GM12878 (cell line): ENCODE measurements at regions not wholly inside any gene's neighbourhood (a gene's known extent, or its start where the extent isn't known, plus 50 kb on each side); places are given as distances from the start of the nearest gene placed in this dataset.

ENCODE experiments used
- CEBPB ChIP-seq, 2 experiments: fragments of 150-350 bp in 1 of 2; IDR thresholded peaks; 2 replicates each; pipeline ENCODE4 v1.6.1; 2012 to 2014; ENCODE audit warnings: low read depth in 2 of 2, low read length in 2 of 2, borderline replicate concordance in 1 of 2, inconsistent platforms in 1 of 2
- EZH2 ChIP-seq: IDR thresholded peaks from 2 replicates; pipeline ENCODE4 v1.6.1; 2012; ENCODE audit warnings: low read depth, mild to moderate bottlenecking, control low read depth, inconsistent platforms, low read length, borderline replicate concordance; ENCODE audit not compliant: control insufficient read depth
- HDAC2 ChIP-seq: fragments of 200-600 bp; sonication (generic); IDR thresholded peaks from 2 replicates; pipeline ENCODE4 v1.6.1; 2017
- PAX8 ChIP-seq: fragments of 450-650 bp; IDR thresholded peaks from 2 replicates; pipeline ENCODE4 v1.6.1; 2017; ENCODE audit warnings: mild to moderate bottlenecking, moderate library complexity
- PML ChIP-seq: IDR thresholded peaks from 2 replicates; pipeline ENCODE4 v1.6.1; 2012; ENCODE audit warnings: low read length, inconsistent platforms
- POLR2AphosphoS5 ChIP-seq: IDR thresholded peaks from 2 replicates; pipeline ENCODE4 v1.6.1; 2011; ENCODE audit warnings: mild to moderate bottlenecking, low read length, inconsistent platforms
- RAD21 ChIP-seq: IDR thresholded peaks from 2 replicates; pipeline ENCODE4 v1.6.1; 2011; ENCODE audit warnings: mild to moderate bottlenecking, low read depth, low read length, moderate library complexity; ENCODE audit not compliant: insufficient read depth
- RAD51 ChIP-seq: fragments of 450-650 bp; IDR thresholded peaks from 2 replicates; pipeline ENCODE4 v1.6.1; 2016; ENCODE audit warnings: moderate library complexity, mild to moderate bottlenecking, inconsistent platforms
- SIX5 ChIP-seq: IDR thresholded peaks from 2 replicates; pipeline ENCODE4 v1.6.1; 2011; ENCODE audit warnings: mild to moderate bottlenecking, low read depth, low read length, moderate library complexity; ENCODE audit not compliant: severe bottlenecking
- YY1 ChIP-seq: IDR thresholded peaks from 2 replicates; pipeline ENCODE4 v1.6.1; 2011; ENCODE audit warnings: low read depth, mild to moderate bottlenecking, low read length
- ZBED1 ChIP-seq: IDR thresholded peaks from 2 replicates; pipeline ENCODE4 v1.6.1; 2016; ENCODE audit warnings: borderline replicate concordance
- TF ChIP-seq, protein P1 (sequence below): fragments of 450-650 bp; IDR thresholded peaks from 2 replicates; pipeline ENCODE4 v1.6.1; 2018; ENCODE audit warnings: mild to moderate bottlenecking, low read depth, moderate library complexity; ENCODE audit not compliant: partially characterized antibody
- TF ChIP-seq, protein P2 (sequence below): fragments of 450-650 bp; IDR thresholded peaks from 2 replicates; pipeline ENCODE4 v1.6.1; 2017; ENCODE audit warnings: mild to moderate bottlenecking, moderate library complexity
- TF ChIP-seq, protein P3 (sequence below): fragments of 450-650 bp; IDR thresholded peaks from 2 replicates; pipeline ENCODE4 v1.6.1; 2017; ENCODE audit warnings: mild to moderate bottlenecking, low read depth, inconsistent platforms; ENCODE audit not compliant: poor library complexity, severe bottlenecking
- TF ChIP-seq, protein P4 (sequence below): IDR thresholded peaks from 2 replicates; pipeline ENCODE4 v1.6.1; 2012; ENCODE audit warnings: mild to moderate bottlenecking, low read depth, low read length

DNA sequence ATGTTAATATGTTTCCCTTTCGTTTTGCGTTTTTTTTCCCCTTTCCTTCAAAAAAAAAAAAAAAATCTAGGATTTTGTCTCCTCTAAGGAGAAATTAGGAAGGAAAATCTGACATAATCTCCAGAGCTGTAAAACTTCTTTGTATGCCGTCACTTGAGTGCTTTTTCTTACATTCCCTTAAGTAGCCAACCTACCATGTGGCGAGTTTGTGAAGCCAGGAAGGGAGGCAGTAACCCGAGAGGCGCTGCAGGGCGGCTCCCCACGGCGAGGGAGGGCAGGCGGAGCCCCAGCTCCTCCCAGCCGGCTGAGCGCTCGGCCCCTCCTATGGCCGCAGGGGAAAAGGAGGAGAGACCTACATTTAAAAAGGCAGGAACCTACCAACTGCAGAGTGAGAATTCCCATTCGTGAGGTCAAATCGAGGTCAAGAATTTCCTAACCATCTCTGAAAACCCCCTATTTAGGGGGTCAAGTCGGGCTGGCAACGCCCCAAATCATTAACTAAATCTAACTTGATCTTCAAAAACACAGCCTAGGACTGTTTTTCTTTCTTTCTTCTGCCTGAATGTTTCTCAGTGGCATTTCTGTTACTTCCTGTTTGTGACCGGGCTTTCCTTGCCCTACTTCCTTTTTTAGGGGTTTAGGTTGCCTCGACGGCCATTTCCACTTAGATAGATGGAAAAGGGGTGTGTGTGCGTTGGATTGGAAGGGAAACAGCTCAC lies 345.1 kb upstream of the KLF3 start (continued):
- TF ChIP-seq, protein P1, sequence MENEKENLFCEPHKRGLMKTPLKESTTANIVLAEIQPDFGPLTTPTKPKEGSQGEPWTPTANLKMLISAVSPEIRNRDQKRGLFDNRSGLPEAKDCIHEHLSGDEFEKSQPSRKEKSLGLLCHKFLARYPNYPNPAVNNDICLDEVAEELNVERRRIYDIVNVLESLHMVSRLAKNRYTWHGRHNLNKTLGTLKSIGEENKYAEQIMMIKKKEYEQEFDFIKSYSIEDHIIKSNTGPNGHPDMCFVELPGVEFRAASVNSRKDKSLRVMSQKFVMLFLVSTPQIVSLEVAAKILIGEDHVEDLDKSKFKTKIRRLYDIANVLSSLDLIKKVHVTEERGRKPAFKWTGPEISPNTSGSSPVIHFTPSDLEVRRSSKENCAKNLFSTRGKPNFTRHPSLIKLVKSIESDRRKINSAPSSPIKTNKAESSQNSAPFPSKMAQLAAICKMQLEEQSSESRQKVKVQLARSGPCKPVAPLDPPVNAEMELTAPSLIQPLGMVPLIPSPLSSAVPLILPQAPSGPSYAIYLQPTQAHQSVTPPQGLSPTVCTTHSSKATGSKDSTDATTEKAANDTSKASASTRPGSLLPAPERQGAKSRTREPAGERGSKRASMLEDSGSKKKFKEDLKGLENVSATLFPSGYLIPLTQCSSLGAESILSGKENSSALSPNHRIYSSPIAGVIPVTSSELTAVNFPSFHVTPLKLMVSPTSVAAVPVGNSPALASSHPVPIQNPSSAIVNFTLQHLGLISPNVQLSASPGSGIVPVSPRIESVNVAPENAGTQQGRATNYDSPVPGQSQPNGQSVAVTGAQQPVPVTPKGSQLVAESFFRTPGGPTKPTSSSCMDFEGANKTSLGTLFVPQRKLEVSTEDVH, result no peak
- peak; percentile 63; the same call in 1 of the 2 replicates for TF ChIP-seq HDAC2
- peak; percentile 48; the same call in 1 of the 2 replicates for TF ChIP-seq PML
- TF ChIP-seq SIX5, result no peak
- TF ChIP-seq PAX8, result no peak
- peak; percentile 33 for TF ChIP-seq RAD21
- TF ChIP-seq, protein P2, sequence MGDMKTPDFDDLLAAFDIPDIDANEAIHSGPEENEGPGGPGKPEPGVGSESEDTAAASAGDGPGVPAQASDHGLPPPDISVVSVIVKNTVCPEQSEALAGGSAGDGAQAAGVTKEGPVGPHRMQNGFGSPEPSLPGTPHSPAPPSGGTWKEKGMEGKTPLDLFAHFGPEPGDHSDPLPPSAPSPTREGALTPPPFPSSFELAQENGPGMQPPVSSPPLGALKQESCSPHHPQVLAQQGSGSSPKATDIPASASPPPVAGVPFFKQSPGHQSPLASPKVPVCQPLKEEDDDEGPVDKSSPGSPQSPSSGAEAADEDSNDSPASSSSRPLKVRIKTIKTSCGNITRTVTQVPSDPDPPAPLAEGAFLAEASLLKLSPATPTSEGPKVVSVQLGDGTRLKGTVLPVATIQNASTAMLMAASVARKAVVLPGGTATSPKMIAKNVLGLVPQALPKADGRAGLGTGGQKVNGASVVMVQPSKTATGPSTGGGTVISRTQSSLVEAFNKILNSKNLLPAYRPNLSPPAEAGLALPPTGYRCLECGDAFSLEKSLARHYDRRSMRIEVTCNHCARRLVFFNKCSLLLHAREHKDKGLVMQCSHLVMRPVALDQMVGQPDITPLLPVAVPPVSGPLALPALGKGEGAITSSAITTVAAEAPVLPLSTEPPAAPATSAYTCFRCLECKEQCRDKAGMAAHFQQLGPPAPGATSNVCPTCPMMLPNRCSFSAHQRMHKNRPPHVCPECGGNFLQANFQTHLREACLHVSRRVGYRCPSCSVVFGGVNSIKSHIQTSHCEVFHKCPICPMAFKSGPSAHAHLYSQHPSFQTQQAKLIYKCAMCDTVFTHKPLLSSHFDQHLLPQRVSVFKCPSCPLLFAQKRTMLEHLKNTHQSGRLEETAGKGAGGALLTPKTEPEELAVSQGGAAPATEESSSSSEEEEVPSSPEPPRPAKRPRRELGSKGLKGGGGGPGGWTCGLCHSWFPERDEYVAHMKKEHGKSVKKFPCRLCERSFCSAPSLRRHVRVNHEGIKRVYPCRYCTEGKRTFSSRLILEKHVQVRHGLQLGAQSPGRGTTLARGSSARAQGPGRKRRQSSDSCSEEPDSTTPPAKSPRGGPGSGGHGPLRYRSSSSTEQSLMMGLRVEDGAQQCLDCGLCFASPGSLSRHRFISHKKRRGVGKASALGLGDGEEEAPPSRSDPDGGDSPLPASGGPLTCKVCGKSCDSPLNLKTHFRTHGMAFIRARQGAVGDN, result peak; percentile 75
- TF ChIP-seq, protein P3, sequence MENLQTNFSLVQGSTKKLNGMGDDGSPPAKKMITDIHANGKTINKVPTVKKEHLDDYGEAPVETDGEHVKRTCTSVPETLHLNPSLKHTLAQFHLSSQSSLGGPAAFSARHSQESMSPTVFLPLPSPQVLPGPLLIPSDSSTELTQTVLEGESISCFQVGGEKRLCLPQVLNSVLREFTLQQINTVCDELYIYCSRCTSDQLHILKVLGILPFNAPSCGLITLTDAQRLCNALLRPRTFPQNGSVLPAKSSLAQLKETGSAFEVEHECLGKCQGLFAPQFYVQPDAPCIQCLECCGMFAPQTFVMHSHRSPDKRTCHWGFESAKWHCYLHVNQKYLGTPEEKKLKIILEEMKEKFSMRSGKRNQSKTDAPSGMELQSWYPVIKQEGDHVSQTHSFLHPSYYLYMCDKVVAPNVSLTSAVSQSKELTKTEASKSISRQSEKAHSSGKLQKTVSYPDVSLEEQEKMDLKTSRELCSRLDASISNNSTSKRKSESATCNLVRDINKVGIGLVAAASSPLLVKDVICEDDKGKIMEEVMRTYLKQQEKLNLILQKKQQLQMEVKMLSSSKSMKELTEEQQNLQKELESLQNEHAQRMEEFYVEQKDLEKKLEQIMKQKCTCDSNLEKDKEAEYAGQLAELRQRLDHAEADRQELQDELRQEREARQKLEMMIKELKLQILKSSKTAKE, result no peak
- TF ChIP-seq CEBPB (IDR thresholded peaks at IDR 0.05; ENCODE audit: borderline replicate concordance in 1 of 2, low read depth in 2 of 2, low read length in 2 of 2), result no peak
- TF ChIP-seq POLR2AphosphoS5, result peak; percentile 59
- TF ChIP-seq RAD51, result no peak
- no peak for TF ChIP-seq EZH2
- TF ChIP-seq ZBED1, result 0 out of 2 replicates have a peak, but pooled peaks have one; percentile 29
- TF ChIP-seq, protein P4, sequence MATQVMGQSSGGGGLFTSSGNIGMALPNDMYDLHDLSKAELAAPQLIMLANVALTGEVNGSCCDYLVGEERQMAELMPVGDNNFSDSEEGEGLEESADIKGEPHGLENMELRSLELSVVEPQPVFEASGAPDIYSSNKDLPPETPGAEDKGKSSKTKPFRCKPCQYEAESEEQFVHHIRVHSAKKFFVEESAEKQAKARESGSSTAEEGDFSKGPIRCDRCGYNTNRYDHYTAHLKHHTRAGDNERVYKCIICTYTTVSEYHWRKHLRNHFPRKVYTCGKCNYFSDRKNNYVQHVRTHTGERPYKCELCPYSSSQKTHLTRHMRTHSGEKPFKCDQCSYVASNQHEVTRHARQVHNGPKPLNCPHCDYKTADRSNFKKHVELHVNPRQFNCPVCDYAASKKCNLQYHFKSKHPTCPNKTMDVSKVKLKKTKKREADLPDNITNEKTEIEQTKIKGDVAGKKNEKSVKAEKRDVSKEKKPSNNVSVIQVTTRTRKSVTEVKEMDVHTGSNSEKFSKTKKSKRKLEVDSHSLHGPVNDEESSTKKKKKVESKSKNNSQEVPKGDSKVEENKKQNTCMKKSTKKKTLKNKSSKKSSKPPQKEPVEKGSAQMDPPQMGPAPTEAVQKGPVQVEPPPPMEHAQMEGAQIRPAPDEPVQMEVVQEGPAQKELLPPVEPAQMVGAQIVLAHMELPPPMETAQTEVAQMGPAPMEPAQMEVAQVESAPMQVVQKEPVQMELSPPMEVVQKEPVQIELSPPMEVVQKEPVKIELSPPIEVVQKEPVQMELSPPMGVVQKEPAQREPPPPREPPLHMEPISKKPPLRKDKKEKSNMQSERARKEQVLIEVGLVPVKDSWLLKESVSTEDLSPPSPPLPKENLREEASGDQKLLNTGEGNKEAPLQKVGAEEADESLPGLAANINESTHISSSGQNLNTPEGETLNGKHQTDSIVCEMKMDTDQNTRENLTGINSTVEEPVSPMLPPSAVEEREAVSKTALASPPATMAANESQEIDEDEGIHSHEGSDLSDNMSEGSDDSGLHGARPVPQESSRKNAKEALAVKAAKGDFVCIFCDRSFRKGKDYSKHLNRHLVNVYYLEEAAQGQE, result no peak
- peak; percentile 70 for TF ChIP-seq YY1
